HL-60 (cell line): ENCODE measurements at regions not wholly inside any gene's neighbourhood (a gene's known extent, or its start where the extent isn't known, plus 50 kb on each side); places are given as distances from the start of the nearest gene placed in this dataset.

Source experiments
- DNase-seq, 2 experiments: peaks; one replicate each; pipeline ENCODE4 v3.0.0-alpha.2; 2010 to 2020; ENCODE audit warnings: low read depth in 1 of 2, low spot score in 1 of 2
- H3K27ac ChIP-seq: fragments of 250-450 bp; sonication (Bioruptor Pico); replicated peaks from 2 replicates; pipeline ENCODE4 v1.5.1; 2020; ENCODE audit warnings: mild to moderate bottlenecking, moderate library complexity
- H3K27me3 ChIP-seq: fragments of 250-450 bp; sonication (Bioruptor Pico); 2 replicates; pipeline ENCODE4 v1.5.1; 2021; ENCODE audit warnings: mild to moderate bottlenecking, moderate library complexity; ENCODE audit not compliant: insufficient read depth, poor library complexity, severe bottlenecking
- H3K4me3 ChIP-seq: replicated peaks from 2 replicates; pipeline ENCODE4 v1.5.1; 2011; ENCODE audit warnings: mild to moderate bottlenecking, control low read depth, low read length; ENCODE audit not compliant: insufficient read depth
- GABPA ChIP-seq: IDR thresholded peaks from 2 replicates; pipeline ENCODE4 v1.6.1; 2012; ENCODE audit warnings: low read depth
- POLR2AphosphoS5 ChIP-seq: IDR thresholded peaks from 2 replicates; pipeline ENCODE4 v1.6.1; 2012; ENCODE audit warnings: low read depth
- SPI1 ChIP-seq: IDR thresholded peaks from 2 replicates; pipeline ENCODE4 v1.6.1; 2012; ENCODE audit warnings: low read depth, mild to moderate bottlenecking, borderline replicate concordance
- TF ChIP-seq, protein P1 (sequence below): IDR thresholded peaks from one replicate; pipeline ENCODE4 v1.5.1; 2011; ENCODE audit warnings: low read length, control low read depth, inconsistent platforms; ENCODE audit not compliant: insufficient read depth
- TF ChIP-seq, protein P2 (sequence below): IDR thresholded peaks from 2 replicates; pipeline ENCODE4 v1.6.1; 2012; ENCODE audit warnings: low read depth; ENCODE audit not compliant: insufficient replicate concordance

DNA sequence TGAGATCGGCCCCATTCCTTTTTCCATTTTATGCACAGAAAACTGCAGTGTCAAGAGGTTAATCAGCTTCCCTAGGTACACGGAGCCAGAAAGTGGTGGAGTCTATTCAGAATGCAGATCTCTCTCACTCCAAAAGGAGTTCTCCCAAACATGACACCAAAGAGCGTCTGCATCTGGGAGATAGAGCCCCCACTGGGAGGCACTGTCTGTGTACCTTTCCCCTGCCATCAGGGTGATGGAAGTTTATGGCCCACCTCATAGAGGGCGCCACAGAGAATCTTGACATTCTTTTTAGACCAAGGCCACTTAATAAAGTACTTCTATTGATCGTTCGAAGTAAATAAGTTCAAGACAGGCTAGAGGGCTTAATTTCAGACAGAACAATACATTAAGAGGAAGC, 493.7 kb upstream of the ERCC4 start:
- no peak overlapping the region for H3K4me3 ChIP-seq
- no peak for TF ChIP-seq SPI1
- TF ChIP-seq, protein P1, sequence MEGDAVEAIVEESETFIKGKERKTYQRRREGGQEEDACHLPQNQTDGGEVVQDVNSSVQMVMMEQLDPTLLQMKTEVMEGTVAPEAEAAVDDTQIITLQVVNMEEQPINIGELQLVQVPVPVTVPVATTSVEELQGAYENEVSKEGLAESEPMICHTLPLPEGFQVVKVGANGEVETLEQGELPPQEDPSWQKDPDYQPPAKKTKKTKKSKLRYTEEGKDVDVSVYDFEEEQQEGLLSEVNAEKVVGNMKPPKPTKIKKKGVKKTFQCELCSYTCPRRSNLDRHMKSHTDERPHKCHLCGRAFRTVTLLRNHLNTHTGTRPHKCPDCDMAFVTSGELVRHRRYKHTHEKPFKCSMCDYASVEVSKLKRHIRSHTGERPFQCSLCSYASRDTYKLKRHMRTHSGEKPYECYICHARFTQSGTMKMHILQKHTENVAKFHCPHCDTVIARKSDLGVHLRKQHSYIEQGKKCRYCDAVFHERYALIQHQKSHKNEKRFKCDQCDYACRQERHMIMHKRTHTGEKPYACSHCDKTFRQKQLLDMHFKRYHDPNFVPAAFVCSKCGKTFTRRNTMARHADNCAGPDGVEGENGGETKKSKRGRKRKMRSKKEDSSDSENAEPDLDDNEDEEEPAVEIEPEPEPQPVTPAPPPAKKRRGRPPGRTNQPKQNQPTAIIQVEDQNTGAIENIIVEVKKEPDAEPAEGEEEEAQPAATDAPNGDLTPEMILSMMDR, result no peak
- no peak for TF ChIP-seq GABPA
- TF ChIP-seq, protein P2, sequence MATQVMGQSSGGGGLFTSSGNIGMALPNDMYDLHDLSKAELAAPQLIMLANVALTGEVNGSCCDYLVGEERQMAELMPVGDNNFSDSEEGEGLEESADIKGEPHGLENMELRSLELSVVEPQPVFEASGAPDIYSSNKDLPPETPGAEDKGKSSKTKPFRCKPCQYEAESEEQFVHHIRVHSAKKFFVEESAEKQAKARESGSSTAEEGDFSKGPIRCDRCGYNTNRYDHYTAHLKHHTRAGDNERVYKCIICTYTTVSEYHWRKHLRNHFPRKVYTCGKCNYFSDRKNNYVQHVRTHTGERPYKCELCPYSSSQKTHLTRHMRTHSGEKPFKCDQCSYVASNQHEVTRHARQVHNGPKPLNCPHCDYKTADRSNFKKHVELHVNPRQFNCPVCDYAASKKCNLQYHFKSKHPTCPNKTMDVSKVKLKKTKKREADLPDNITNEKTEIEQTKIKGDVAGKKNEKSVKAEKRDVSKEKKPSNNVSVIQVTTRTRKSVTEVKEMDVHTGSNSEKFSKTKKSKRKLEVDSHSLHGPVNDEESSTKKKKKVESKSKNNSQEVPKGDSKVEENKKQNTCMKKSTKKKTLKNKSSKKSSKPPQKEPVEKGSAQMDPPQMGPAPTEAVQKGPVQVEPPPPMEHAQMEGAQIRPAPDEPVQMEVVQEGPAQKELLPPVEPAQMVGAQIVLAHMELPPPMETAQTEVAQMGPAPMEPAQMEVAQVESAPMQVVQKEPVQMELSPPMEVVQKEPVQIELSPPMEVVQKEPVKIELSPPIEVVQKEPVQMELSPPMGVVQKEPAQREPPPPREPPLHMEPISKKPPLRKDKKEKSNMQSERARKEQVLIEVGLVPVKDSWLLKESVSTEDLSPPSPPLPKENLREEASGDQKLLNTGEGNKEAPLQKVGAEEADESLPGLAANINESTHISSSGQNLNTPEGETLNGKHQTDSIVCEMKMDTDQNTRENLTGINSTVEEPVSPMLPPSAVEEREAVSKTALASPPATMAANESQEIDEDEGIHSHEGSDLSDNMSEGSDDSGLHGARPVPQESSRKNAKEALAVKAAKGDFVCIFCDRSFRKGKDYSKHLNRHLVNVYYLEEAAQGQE, result no peak
- TF ChIP-seq POLR2AphosphoS5, result no peak
- H3K27me3 ChIP-seq, result no peaks in the 10 kb centered on the region
- peak in 1 of 2 experiments; percentile 38 for DNase-seq
- H3K27ac ChIP-seq, result peak overlapping the region; percentile 65

DNA sequence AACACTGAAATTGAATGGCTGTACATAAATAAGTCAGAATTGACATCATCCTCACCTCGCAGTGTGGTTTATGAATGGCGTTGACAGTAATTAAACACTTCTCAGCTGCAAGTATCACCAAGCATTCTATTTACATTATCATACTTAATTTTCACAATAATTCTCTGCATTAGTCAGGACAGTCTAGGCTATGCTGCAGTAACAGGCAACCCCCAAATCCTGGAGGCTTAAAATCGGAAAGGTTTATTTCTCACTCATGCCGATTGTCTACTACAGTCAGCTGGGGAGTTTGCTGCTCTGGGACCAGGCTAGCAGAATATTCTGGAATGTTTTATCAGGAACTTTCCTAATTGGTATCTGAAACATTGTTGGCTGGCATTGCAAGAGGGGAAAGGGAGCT, 493.2 kb upstream of the ERCC4 start:
- TF ChIP-seq SPI1 (no peak), POLR2AphosphoS5 (no peak), GABPA (no peak)
- TF ChIP-seq, protein P1, result no peak
- TF ChIP-seq, protein P2, result no peak
- Histone ChIP-seq H3K27me3 (no peaks in the 10 kb centered on the region), H3K27ac (peak overlapping the region; percentile 65), H3K4me3 (no peak overlapping the region)
- DNase-seq, result no peak

DNA sequence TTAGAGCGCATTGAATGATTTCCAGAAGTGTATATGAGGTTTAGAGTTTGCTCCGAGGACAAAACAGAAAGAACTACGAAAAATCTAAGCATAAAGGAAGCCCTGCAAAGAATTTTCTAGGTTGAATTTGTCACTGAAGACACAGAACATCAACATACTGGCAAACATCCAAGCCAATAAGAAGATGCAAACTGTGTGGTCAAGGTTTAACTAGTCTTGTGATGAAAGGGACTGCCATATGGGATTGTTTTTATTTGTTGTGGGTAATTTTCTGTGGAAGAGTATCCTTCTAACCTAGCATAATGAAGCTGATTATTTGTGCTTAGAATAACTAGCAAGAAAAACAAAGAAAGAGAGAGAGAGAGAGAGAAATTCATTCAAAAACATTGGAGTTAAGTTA, 492.0 kb upstream of the ERCC4 start:
- Histone ChIP-seq H3K27me3 (no peaks in the 10 kb centered on the region), H3K4me3 (no peak overlapping the region), H3K27ac (no peak overlapping the region)
- no peak for DNase-seq
- TF ChIP-seq GABPA (no peak), SPI1 (no peak), POLR2AphosphoS5 (no peak)
- TF ChIP-seq, protein P1, result no peak
- TF ChIP-seq, protein P2, result no peak
